ENCODE measurements at regions not wholly inside any gene's neighbourhood (a gene's known extent, or its start where the extent isn't known, plus 50 kb on each side); places are given as distances from the start of the nearest gene placed in this dataset.

GRCh38 chr4:111556851-111557250 lies 588.4 kb upstream of the FAM241A start:
- H3K27me3 Mint-ChIP-seq (ENCODE audit: low read depth in 3 of 3) = no peaks in the 10 kb centered on the region
- peaks cover 6 to 42% (median 22%) of the 10 kb centered on the region in 6 donors for H3K9me3 Mint-ChIP-seq
- H3K27ac Mint-ChIP-seq = no peak overlapping the region
- H3K36me3 Mint-ChIP-seq = no peaks in the 10 kb centered on the region
- DNase-seq = no peak
- no peak overlapping the region for H3K4me3 Mint-ChIP-seq
- no peaks in the 10 kb centered on the region for H3K4me1 Mint-ChIP-seq

DNA sequence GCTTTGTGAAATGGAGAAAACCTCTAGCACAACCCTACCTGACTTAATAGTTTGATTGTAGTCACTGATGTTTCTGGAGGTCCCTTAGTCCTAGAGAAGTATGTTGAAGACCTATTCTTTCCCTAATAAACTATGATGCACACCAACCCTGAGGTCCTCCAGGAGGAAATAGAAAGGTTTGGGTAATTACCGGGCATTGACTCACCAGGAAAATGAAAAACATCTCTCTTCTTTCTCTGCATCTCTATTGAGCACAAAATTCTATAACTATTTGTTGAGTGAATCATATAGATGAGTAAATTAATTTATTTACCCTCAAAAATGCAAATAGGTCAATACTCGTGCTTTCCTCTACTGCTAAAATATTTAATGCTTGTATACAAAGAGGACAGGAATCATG lies 582.4 kb upstream of the FAM241A start:
- Mint-ChIP-seq H3K4me3 (no peak overlapping the region), H3K9me3 (peaks cover 12 to 42% (median 30%) of the 10 kb centered on the region in 6 donors), H3K27me3 (ENCODE audit: low read depth in 3 of 3) (no peaks in the 10 kb centered on the region), H3K4me1 (no peaks in the 10 kb centered on the region), H3K36me3 (no peaks in the 10 kb centered on the region), H3K27ac (no peak overlapping the region)
- no peak for DNase-seq

GRCh38 chr4:111572470-111572869 lies 572.8 kb upstream of the FAM241A start:
- Mint-ChIP-seq H3K27ac (no peak overlapping the region), H3K4me1 (no peaks in the 10 kb centered on the region), H3K27me3 (ENCODE audit: low read depth in 3 of 3) (no peaks in the 10 kb centered on the region), H3K4me3 (no peak overlapping the region), H3K36me3 (no peaks in the 10 kb centered on the region), H3K9me3 (peaks cover 5 to 21% (median 13%) of the 10 kb centered on the region in 6 donors)
- DNase-seq = no peak

DNA sequence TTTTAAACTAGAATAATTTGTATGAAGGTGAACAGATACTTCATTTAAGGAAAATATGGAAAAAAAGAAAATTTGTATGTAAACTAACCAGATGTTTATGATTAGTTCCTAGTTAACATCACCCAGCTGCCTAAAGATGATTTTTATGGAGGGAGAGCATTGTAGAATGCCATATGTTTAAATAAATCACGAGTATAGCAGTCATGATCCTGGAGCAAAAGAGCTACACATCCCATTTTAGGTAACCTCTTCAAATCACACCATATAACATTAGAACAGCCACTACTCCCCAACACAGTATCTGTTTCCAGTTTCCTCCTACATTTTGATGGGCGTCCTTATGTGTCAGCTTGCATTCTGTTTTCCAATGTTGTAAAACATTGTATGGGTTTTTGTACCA lies 571.9 kb upstream of the FAM241A start:
- H3K27me3 Mint-ChIP-seq (ENCODE audit: low read depth in 3 of 3) = no peaks in the 10 kb centered on the region
- no peak overlapping the region for H3K27ac Mint-ChIP-seq
- no peaks in the 10 kb centered on the region for H3K4me1 Mint-ChIP-seq
- no peaks in the 10 kb centered on the region for H3K36me3 Mint-ChIP-seq
- no peak overlapping the region for H3K4me3 Mint-ChIP-seq
- DNase-seq = no peak
- peaks cover 0 to 15% (median 11%) of the 10 kb centered on the region in 6 donors for H3K9me3 Mint-ChIP-seq

GRCh38 chr4:111579767-111580166 lies 565.5 kb upstream of the FAM241A start:
- Mint-ChIP-seq H3K4me3 (no peak overlapping the region), H3K27ac (no peak overlapping the region), H3K36me3 (peaks cover 0 to 3% (median 3%) of the 10 kb centered on the region in 3 donors), H3K4me1 (no peaks in the 10 kb centered on the region), H3K9me3 (peaks cover 8 to 29% (median 15%) of the 10 kb centered on the region in 6 donors), H3K27me3 (ENCODE audit: low read depth in 3 of 3) (no peaks in the 10 kb centered on the region)
- no peak for DNase-seq

DNA sequence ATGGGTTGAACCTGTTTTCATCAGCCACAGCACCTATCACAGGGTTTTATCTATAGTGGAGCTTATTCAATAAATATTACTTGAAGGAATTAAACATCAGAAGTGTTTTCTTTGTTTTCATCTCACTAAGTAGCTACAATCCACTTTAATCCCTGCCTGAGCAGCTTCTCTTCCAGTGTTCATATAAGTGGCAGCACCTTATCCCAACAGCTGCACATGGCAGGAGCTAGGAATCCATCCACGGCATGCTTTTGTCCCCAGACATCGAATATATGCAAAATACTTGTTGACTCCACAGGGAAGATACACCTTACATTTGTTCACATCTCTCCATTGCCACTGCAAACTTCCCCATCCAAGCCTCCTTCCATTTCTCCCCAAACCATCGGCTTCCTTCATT lies 549.8 kb upstream of the FAM241A start:
- H3K4me3 Mint-ChIP-seq = no peak overlapping the region
- peaks cover 1 to 15% (median 6%) of the 10 kb centered on the region in 6 donors for H3K9me3 Mint-ChIP-seq
- no peaks in the 10 kb centered on the region for H3K36me3 Mint-ChIP-seq
- no peak overlapping the region for H3K27ac Mint-ChIP-seq
- no peak for DNase-seq
- H3K27me3 Mint-ChIP-seq (ENCODE audit: low read depth in 3 of 3) = no peaks in the 10 kb centered on the region
- no peaks in the 10 kb centered on the region for H3K4me1 Mint-ChIP-seq

DNA sequence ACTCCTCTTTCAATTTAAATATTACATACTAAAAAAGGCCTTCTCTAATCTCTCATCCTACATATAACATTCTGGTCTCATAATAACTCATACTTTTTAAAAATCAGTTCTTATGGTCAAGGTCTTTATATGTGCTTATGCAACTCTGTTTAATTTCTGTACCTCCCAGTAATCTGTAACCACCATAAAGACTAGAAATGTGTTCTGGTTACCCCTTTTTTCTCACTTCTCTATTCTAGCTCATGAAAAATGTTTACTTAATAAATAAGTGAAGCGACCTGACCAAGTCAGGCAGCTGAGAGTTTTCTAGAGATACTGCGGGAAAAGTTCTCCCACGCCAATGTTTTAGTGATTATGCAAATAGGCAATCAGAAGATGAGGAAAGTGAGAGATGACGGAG lies 548.8 kb upstream of the FAM241A start:
- Mint-ChIP-seq H3K27me3 (ENCODE audit: low read depth in 3 of 3) (peaks cover 0 to 2% (median under 1%) of the 10 kb centered on the region in 3 donors), H3K4me3 (no peak overlapping the region), H3K4me1 (no peaks in the 10 kb centered on the region), H3K36me3 (no peaks in the 10 kb centered on the region), H3K9me3 (peaks cover 1 to 17% (median 7%) of the 10 kb centered on the region in 6 donors), H3K27ac (no peak overlapping the region)
- no peak for DNase-seq

GRCh38 chr4:111601671-111602070 lies 543.6 kb upstream of the FAM241A start:
- H3K4me3 Mint-ChIP-seq = no peak overlapping the region
- no peak for DNase-seq
- peaks cover 0 to 3% (median 2%) of the 10 kb centered on the region in 3 donors for H3K27me3 Mint-ChIP-seq (ENCODE audit: low read depth in 3 of 3)
- H3K36me3 Mint-ChIP-seq = no peaks in the 10 kb centered on the region
- peaks cover 3 to 25% (median 12%) of the 10 kb centered on the region in 6 donors for H3K9me3 Mint-ChIP-seq
- H3K27ac Mint-ChIP-seq = no peak overlapping the region
- H3K4me1 Mint-ChIP-seq = no peaks in the 10 kb centered on the region

- no peak for DNase-seq
- peaks cover 0 to 3% (median 2%) of the 10 kb centered on the region in 3 donors for H3K27me3 Mint-ChIP-seq (ENCODE audit: low read depth in 3 of 3)
- H3K4me3 Mint-ChIP-seq = no peak overlapping the region
- H3K4me1 Mint-ChIP-seq = no peaks in the 10 kb centered on the region
- H3K36me3 Mint-ChIP-seq = peaks cover 0 to 3% (median 0%) of the 10 kb centered on the region in 3 donors
- H3K27ac Mint-ChIP-seq = no peak overlapping the region
- H3K9me3 Mint-ChIP-seq = peaks cover 3 to 21% (median 13%) of the 10 kb centered on the region in 6 donors
Measured at GRCh38 chr4:111602848-111603247, 542.4 kb upstream of the FAM241A start.

GRCh38 chr4:111605111-111605510 lies 540.1 kb upstream of the FAM241A start:
- Mint-ChIP-seq H3K36me3 (peaks cover 0 to 3% (median 0%) of the 10 kb centered on the region in 3 donors), H3K4me1 (no peaks in the 10 kb centered on the region), H3K9me3 (peaks cover 3 to 21% (median 10%) of the 10 kb centered on the region in 6 donors), H3K27me3 (ENCODE audit: low read depth in 3 of 3) (peaks cover 0 to 3% (median 2%) of the 10 kb centered on the region in 3 donors), H3K27ac (no peak overlapping the region), H3K4me3 (no peak overlapping the region)
- DNase-seq = no peak

DNA sequence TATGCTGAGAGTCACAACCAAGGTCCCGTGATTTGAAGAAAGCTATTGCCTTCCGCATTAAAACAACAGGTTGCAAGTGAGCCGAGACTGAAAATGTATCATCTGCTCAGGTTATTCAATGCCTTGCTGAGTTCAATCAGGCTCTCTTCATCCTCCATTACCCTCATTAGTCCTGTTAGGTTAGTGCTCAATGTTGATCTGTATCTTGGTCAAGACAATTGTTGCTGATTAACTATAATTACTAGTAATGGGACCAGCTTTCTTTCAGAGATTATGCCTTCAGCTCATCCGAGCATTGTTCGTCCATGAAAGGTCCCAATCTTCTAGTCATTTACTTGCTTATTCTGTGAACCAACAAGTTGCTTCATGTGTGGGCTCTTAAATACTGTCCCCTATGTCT lies 534.6 kb upstream of the FAM241A start:
- Mint-ChIP-seq H3K9me3 (peaks cover 0 to 14% (median 9%) of the 10 kb centered on the region in 6 donors), H3K4me3 (no peak overlapping the region), H3K36me3 (peaks cover 0 to 3% (median 0%) of the 10 kb centered on the region in 3 donors), H3K4me1 (no peaks in the 10 kb centered on the region), H3K27ac (no peak overlapping the region), H3K27me3 (ENCODE audit: low read depth in 3 of 3) (no peaks in the 10 kb centered on the region)
- DNase-seq = no peak

GRCh38 chr4:111618908-111619307 lies 526.3 kb upstream of the FAM241A start:
- Mint-ChIP-seq H3K27me3 (ENCODE audit: low read depth in 3 of 3) (no peaks in the 10 kb centered on the region), H3K9me3 (peaks cover 7 to 19% (median 12%) of the 10 kb centered on the region in 6 donors), H3K27ac (no peak overlapping the region), H3K36me3 (no peaks in the 10 kb centered on the region), H3K4me1 (no peaks in the 10 kb centered on the region), H3K4me3 (no peak overlapping the region)
- DNase-seq = no peak

- H3K27me3 Mint-ChIP-seq (ENCODE audit: low read depth in 3 of 3) = peaks cover 0 to 1% (median 0%) of the 10 kb centered on the region in 3 donors
- no peak overlapping the region for H3K27ac Mint-ChIP-seq
- no peak for DNase-seq
- no peaks in the 10 kb centered on the region for H3K4me1 Mint-ChIP-seq
- no peak overlapping the region for H3K4me3 Mint-ChIP-seq
- no peaks in the 10 kb centered on the region for H3K36me3 Mint-ChIP-seq
- H3K9me3 Mint-ChIP-seq = peaks cover 0 to 41% (median 14%) of the 10 kb centered on the region in 6 donors
Measured at GRCh38 chr4:111628437-111628836, 516.8 kb upstream of the FAM241A start.

DNA sequence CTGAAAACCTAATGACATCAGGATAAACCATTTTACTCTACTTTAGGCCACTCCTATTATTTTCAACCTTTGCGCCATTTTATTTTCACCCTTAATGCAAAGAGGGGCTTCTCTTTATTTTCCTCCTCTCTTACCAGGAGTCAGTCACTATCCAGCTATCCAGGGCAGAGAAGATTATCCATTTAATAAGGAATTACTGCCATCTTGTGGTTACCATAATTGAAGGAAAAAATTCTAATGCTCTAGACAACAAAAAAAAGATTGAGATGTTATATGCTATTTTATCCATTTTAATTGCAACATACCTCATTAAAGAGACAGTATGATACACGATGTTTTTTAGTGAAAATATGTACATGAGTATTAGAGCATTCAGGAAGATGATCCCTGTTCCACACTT lies 514.5 kb upstream of the FAM241A start:
- peaks cover 0 to 18% (median 7%) of the 10 kb centered on the region in 6 donors for H3K9me3 Mint-ChIP-seq
- H3K4me1 Mint-ChIP-seq = no peaks in the 10 kb centered on the region
- no peak for DNase-seq
- no peak overlapping the region for H3K4me3 Mint-ChIP-seq
- peaks cover 0 to 1% (median 0%) of the 10 kb centered on the region in 3 donors for H3K27me3 Mint-ChIP-seq (ENCODE audit: low read depth in 3 of 3)
- H3K36me3 Mint-ChIP-seq = no peaks in the 10 kb centered on the region
- H3K27ac Mint-ChIP-seq = no peak overlapping the region

Measured in immature natural killer cell (primary cell).